GM21381 (cell line): ENCODE measurements at regions not wholly inside any gene's neighbourhood (a gene's known extent, or its start where the extent isn't known, plus 50 kb on each side); places are given as distances from the start of the nearest gene placed in this dataset.
"Not testable (repeated sequence)": the region's sequence is repeated elsewhere in the genome, so short reads cannot be mapped to it uniquely, and the experiment has no call there.

ENCODE experiments used
- ATAC-seq: cut with Tn5 transposase; IDR thresholded peaks from one replicate; pipeline ENCODE4 v1.9.1; 2021; ENCODE audit warnings: mild to moderate bottlenecking, moderate library complexity; ENCODE audit not compliant: unreplicated experiment

DNA sequence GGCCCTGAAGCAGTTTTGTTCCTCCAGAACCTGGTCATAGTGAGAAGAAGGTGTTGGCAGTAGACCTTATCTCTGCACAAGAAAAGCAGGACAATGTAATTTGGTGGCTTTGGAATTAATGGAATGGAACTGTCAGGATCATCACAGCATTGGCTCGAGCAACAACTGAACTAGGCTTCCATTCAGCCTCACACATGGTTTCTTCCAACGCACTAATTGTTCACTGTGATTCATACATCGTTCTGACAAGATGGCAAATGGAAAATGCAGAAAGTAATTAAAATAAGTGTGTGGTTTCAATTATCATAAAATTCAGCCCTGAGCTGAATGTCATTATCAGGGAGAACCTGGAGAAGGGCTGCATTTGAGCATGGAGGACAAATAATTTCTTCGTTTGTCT is 80.6 kb downstream of the MFSD1 start:
- ATAC-seq: no peak

DNA sequence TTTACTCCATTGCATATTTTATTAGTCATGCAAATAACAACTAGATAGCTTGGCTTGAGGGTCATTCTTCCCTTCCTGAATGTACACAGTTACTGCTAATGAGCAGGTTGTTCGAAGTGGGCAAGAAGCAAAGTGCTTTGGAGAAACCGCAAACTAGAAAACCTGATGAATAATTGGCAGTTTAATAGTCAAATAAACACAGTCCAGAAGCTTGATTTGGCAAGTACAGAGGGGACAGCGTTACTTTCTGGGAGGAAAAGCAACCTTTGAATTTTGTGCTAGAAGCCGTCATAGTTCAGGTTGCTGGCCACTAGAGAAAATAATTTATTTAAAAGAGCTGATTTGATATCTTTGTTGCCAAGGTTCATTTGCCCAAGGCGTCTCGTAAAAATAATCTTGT is 94.9 kb downstream of the MFSD1 start:
- ATAC-seq: no peak

DNA sequence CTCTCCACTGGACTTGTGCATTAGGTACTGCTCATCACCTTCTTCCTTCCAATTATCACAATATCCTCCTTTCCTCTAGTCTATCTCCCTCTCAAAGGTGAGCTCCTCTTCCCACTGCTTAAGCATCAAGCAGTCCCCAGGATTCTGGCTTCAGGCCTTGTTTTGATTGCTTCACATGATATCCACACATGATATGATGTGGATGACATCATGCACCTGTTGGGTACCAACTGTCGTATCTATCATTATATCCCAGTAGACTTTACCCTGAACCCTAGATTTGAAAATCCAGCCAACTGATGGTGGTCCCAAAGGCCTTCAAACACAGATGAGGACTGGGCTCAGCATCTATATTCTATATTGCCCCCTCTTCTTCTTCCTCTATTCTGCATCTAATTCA is 104.9 kb downstream of the MFSD1 start:
- no peak for ATAC-seq

DNA sequence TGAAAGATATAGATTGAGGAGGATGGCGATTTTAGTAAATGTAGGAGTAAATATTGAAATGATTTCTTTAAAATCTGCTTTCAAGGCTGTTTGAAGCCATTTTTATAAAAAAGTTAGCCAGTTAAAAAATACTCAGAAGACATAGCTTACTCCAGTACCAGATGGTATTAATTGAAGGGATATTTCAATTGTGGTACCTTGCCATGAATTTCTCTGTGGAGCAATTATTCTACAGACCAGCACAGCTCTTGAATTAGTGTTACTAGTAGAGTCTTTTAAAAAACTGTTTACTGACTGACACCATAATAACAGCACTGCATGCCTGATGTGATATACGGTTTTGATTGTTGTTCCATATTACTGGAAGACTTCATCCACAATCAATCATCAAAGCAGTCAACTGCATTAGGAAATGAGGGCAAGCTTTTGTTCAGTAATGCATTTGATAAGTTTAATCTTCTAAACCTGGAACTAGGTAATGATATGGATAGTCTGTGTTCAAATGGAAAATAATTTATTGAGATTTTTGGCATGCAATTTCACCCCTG is 106.4 kb downstream of the MFSD1 start:
- no peak for ATAC-seq

DNA sequence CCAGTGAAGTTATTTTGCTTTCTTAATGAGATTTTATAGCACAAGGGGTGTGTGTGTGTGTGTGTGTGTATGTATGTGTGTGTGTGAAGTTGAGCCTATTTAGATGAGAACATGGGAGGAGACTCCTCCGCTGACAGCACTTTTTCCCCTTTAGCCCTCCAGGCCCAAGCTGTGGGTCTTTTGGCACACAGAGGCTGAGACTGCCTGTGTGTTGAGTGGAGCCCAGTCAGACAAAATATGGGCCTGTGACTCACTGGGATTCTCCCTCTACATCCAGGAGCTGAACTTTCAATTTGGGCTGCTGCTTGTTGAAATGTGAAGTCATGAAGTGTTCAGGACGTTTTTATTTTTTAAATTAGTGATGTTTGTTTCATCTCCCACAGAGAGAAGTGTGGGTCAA is 108.0 kb downstream of the MFSD1 start:
- ATAC-seq: no peak

DNA sequence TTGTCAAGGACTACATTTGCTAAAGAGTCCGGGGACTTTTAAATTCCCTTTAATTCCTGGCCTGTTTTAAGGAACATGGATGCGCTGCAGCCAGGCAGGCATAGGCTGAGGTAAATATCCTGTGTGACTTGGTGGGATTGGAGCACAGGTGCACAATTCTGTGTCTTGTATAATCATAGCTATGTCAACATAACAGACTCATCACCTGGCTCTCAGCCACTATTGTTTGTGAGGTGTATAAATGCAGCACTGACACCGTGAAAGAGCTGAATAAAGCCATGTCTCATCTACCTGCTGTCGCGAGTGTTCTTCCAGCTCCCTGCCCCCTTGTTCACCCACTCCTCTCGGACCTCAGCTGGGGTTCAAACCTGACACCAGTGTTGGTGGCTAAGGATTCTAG is 109.7 kb downstream of the MFSD1 start:
- no peak for ATAC-seq

DNA sequence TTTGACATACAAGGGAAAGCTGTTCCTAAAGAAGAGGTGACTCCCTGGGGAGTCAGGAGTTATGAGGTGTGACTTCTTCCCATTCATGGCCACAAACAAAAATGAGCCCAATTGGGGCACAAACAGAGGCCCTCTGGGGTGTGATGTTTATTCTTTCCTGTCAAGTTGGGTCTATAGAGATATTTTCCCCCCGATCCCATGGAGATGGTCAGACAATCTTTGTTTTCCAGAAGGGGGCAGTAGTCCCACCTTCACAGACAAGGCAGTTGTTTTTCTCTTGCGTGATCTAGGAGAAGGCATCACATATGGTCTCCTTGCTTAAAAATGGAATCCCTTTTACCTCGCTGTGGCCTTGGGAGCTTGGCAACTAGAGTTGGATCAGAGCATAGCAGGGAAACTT is 110.3 kb downstream of the MFSD1 start:
- no peak for ATAC-seq

DNA sequence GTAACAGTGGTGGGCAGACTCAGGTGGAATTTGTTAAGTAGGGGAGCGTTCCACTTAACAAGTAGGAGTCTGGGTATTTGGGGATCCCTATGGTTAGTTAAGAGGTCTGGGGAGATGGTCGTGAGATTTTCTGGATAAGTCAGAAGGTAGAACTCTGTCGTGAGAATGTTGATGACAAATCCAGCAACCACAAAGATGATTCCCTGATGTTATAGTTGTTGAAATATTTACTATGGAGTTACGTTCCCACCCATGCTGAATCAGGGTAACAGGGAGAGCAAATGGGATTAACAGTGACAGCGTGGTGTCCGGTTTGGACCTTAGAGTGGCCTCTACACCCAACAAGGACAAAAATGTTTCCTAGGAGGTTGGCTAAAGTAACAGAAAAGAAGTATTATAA is 110.8 kb downstream of the MFSD1 start:
- ATAC-seq: no peak

DNA sequence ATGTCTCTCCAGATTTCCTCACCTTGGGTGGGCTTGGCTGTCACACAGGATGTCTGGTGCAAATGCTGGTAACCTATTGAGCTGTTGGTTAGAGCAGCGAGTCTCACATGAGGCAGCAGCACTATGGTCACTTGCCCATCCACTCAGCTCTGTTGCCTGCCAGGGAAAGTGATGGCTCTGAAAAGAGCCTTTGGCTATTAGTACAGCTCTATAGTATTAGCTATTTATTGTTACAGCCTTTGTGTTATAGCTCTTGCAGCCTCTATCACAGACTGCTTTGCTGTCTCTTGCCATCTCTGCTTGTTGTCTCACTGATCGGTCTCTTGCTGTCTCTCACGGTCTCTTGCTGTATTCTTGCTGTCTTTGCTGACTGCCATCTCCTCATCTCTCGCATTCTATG is 114.3 kb downstream of the MFSD1 start:
- ATAC-seq: no peak

DNA sequence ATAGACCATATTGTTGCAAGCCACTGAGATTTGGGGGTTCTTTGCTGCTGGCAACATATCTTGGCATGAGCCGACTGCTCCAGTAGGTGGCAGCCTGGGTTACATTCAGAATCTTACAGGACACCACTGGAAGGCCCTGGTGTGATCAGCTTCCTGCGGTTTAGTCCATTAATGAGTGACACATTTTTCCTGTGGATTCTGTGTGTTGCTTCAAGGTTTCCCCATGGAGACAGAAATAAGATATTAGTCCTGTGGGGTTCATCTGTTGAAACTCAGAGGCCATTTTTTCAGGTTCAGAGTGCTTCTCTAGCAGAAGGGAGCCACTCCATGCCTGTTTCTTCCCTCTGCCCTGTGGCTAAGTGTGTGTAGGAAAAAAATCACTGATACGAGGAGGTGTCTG is 116.2 kb downstream of the MFSD1 start:
- ATAC-seq: peak; percentile 75

DNA sequence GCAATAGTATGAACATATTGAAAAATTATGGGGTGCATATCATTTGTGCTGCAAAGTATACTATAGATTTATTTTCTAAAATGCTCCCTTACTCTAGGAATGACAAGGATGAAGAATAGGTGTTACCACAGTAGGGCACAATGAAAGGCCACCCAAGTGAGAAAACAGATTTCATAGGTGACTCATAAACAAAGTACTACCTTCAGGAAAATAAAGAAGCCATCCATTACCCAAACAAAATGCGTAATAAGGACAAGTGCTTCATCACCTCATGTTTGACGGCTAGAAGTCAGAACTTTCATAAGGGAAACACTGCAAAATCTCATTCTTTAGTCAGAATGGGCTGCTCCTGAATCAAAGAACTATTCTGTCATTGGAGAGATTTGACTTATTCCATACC is 116.6 kb downstream of the MFSD1 start:
- ATAC-seq: no peak

DNA sequence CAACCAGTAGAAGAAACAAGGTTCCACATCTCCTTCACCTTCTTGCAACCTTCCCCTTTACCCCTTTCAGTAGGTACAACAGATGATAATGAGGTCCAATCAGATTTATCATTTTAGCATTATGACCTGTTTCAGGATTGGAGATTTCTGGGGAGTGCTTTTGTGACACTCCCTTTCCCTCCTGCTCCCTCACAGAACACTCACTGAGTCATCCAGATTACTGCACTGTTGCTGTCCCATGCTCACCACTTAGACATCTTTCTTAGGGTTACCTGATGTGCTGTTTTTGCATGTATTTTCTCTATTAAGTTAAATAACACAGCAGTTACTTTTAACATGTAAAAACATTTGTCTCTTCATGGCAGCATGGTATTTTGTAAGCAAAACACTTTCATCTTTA is 118.5 kb downstream of the MFSD1 start:
- ATAC-seq: no peak

DNA sequence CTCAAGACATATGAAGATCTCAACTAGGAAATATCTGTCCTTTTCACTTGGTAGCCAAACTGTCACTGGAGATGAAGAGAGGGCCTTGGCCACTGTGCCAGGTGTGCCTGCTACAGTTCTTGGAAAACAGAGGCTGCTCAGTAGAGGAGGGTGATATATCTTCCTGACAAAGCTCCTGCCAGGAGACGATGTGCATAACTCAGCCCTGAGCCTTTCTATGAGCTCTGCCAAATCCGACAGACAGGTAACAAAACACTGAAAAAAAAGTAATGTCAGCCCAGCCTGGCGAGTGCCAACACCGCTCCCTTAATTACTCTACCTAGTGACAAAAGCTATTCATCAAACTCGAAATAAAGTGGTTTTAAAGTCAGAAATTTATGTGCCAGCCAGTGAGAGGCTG is 123.2 kb downstream of the MFSD1 start:
- no peak for ATAC-seq

DNA sequence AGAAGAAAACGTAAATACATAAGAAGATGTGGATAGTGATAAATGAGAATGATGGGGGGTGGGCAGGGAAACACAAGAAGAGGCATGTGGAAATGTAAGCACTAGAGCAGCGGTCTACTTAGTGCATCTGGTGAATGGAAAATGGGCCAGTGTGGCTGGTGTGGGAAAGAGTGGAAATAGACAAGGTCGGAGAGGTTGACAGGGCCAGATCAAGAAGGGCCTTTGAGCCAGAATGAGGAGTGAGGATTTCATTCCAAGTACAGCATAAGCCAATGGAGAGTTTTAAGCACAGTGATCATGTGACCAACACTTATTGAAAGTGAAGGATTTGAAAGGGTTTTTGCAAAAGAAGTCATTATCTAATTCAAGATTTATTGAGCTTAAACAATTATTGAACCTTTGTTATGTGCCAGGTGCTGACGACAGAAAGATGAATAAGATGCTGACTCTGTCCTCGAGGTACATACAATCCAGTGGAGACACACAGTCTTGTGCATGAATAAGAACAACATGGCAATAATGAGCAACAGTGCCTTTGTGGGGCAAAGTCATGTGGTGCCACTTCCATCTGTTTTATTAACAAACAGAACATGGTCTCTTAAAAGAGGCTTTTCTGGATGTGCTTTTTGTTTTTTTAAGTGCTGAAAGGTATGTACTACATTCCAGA is 124.1 kb downstream of the MFSD1 start:
- no peak for ATAC-seq

DNA sequence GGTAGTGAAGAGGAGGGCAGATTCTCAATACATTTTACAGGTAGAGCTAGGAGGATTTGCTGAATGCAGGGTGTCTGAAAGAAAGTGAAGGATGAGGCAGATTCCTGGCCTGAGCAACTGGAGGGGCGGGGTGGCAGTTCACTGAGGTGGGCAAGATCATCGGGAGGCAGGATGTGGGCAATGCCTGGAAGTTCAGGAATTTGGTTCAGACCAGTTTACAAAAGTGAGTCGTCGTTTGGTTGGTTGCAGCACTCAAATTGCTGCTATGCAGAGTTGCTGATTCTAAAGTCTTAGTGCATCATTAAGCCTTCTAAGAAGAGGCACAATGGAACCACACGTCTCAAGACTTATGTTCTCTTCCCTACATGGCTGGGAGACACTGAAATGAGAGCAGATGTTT is 134.0 kb downstream of the MFSD1 start:
- no peak for ATAC-seq

DNA sequence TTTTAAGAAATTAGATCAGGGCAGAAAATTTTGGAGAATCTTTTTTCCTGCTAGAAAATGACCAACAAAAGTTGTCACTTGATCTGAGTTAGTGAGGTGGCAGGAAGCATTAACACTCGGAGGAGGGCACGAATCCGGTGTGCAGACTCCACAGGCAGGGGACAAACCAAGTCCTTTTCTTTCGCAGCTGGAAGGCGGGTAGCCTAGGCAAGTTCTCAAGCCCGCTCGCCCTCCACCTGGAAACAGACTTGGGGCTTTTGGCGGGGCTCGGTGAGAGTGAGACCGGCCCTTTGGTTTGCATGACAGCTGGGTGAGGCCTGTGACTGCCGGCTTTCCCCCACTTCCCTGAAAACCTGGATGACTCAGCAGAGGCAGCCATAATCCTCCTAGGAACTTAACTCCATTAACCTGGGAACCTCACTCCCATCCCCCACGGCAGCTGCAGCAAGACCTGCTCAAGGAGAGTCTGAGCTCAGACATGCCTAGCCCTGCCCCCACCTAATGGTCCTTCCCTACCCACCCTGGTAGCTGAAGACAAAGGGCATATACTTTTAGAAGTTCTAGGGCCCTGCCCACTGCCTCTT is 134.8 kb downstream of the MFSD1 start:
- ATAC-seq: no peak

DNA sequence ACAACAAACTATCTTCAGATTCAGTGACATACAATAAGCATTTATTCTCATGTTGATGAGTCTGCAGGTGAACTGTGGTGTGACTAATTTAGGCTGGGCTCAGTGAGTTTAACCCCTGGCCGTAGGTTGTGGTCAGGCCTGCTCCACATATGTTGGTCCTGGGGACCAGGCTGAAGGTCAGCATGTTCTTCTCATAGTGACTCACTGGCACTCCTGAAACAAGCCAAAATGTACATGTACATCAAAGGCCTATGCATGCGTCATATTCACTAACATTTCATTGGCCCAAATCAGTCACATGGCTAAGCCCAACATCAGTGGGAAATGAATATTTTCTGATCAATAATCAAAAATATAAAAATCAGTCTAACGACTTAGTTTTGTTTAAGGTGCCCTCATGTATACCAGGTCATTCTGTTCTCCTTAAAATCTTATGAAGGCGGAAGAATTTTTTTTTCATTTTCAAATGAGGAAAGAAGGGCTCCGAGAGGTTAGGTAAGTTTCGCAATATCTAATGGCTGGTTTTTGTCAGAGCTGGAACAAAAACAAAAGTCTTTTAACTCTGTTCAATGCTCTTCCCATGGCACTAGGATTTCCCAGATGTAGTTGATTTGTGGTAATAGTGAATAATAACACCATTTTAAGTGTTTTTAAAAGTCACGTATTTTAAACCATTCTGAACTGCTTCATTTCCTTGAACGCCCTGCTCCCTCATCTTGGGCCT is 148.5 kb downstream of the MFSD1 start:
- ATAC-seq: no peak

DNA sequence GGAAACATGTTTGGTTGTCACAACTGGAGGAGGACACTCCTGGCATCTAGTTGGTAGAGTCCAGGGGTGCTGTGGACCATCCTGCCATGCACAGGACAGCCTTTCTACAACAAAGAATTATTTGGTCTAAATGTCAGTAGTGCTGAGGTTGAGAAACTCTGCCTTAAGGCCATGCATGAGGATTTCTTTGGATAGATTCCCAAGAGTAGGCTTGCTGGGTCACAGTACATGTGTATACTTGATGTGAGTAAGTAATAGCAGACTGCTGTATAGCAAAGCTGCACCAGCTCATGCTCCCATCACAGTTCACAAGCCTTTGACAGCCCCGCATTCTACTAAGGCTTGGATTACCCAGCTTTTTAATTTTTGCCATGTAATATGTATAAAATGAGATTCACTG is 151.3 kb downstream of the MFSD1 start:
- no peak for ATAC-seq

DNA sequence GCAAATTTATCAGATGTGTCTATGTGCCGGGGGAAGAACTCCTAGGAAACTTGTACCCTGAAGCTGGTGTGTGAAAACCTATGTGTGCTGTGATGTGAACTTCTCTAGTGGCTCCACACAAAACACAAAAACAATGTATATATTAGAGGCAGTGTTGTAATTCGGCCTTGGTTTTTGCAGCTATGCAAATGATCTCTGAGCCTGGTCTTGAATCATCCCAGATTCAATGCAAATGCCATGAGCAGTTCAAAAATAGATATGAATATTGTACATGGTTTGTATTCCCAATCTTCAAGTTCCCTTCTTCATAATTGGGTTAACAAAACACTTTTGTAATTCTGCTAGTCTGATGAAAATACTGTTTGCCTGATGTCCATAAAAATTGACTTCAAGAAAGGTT is 152.6 kb downstream of the MFSD1 start:
- no peak for ATAC-seq

DNA sequence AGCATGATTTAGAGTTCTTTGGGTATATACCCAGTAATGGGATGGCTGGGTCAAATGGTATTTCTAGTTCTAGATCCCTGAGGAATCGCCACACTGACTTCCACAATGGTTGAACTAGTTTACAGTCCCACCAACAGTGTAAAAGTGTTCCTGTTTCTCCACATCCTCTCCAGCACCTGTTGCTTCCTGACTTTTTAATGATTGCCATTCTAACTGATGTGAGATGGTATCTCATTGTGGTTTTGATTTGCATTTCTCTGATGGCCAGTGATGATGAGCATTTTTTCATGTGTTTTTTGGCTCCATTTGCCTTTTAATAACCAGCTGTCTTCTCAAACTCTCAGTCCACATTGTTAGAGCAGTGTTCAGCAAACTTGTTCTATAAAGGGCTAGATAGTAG is 155.9 kb downstream of the MFSD1 start:
- not testable (repeated sequence) for ATAC-seq

DNA sequence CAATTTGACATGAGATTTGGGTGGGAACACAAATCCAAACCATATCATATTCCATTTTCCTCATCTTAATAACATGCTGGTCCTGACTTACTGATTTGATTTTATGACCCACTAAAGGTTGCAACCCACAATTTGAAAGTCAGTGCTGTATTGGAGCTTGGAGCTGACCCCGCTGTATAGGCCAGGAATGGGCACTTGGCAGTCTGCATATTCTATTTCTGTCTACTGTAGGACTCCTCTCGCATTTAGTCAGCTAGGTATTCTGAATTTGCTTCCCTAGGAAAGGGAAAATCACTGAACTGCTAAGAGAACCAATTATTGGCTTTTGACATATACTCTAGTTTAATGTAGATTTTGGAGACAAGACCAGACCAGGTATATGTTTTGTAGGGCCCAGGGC is 157.0 kb downstream of the MFSD1 start:
- ATAC-seq: no peak

DNA sequence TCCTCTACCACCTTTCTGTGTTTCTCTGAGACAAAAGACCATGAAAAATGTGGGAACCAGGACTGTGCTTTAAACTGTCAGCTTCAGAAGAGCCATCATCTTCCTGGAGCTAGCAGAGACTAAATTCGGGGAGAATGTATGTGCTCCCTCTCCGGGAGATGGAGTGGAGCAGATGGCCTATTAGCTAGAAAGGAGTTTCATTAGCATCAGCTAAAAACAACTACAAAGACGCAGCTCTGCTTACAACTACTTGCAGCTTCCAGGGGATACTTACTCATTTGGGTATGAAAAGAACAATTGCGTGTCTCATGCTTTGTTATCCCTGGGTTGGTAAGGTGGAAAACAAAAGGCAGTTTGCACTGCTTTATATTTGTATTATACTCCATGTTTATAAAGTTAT is 159.6 kb downstream of the MFSD1 start:
- no peak for ATAC-seq
